Testis (tissue), 2 donors: ENCODE measurements at regions not wholly inside any gene's neighbourhood (a gene's known extent, or its start where the extent isn't known, plus 50 kb on each side); places are given as distances from the start of the nearest gene placed in this dataset.

Experiments
- CTCF ChIP-seq, 3 experiments: fragments of 450-650 bp in 2 of 3; fragments of 200-600 bp in 1 of 3; sonication (generic) in 1 of 3; IDR thresholded peaks; one replicate each; pipeline ENCODE4 v1.5.1; 2016 to 2019; ENCODE audit warnings: antibody characterized with exemption in 3 of 3, mild to moderate bottlenecking in 2 of 3, moderate library complexity in 1 of 3
- POLR2A ChIP-seq: fragments of 450-650 bp; IDR thresholded peaks from one replicate; pipeline ENCODE4 v1.6.1; 2017; ENCODE audit warnings: antibody characterized with exemption, mild to moderate bottlenecking, moderate library complexity

- TF ChIP-seq CTCF (IDR thresholded peaks at IDR 0.05) = no peak
- no peak for TF ChIP-seq POLR2A
Observed at GRCh38 chr5:165015126-165015525, 1509.7 kb downstream of the MAT2B start.
